Vagina (tissue), 2 donors: ENCODE measurements at regions not wholly inside any gene's neighbourhood (a gene's known extent, or its start where the extent isn't known, plus 50 kb on each side); places are given as distances from the start of the nearest gene placed in this dataset.
"Not testable (repeated sequence)": the region's sequence is repeated elsewhere in the genome, so short reads cannot be mapped to it uniquely, and the experiment has no call there.

Experiments used
- DNase-seq, 2 donors: peaks; one replicate each; pipeline ENCODE4 v3.0.0-alpha.2; 2017; ENCODE audit errors: extremely low spot score in 2 of 2
- H3K27ac ChIP-seq: fragments of 200-600 bp; sonication (generic); one replicate; pipeline ENCODE4 v1.5.1; 2019
- H3K27me3 ChIP-seq: fragments of 200-600 bp; sonication (generic); one replicate; pipeline ENCODE4 v1.5.1; 2019
- H3K36me3 ChIP-seq, 2 donors: fragments of 200-600 bp; sonication (generic); one replicate each; pipeline ENCODE4 v1.5.1; 2017 to 2019
- H3K4me1 ChIP-seq: fragments of 200-600 bp; sonication (generic); one replicate; pipeline ENCODE4 v1.5.1; 2019
- H3K4me3 ChIP-seq, 2 donors: fragments of 200-600 bp; sonication (generic); 1 replicate in 1 of 2; 2 replicates in 1 of 2; pipeline ENCODE4 v1.5.1; 2016 to 2019
- H3K9me3 ChIP-seq: fragments of 200-600 bp; sonication (generic); one replicate; pipeline ENCODE4 v1.5.1; 2019
- intact Hi-C: fragments of 100-400 bp; cut with DNase I; formaldehyde crosslinking; loops from one replicate; pipeline ENCODE4 v1.15.1; 2023

DNA sequence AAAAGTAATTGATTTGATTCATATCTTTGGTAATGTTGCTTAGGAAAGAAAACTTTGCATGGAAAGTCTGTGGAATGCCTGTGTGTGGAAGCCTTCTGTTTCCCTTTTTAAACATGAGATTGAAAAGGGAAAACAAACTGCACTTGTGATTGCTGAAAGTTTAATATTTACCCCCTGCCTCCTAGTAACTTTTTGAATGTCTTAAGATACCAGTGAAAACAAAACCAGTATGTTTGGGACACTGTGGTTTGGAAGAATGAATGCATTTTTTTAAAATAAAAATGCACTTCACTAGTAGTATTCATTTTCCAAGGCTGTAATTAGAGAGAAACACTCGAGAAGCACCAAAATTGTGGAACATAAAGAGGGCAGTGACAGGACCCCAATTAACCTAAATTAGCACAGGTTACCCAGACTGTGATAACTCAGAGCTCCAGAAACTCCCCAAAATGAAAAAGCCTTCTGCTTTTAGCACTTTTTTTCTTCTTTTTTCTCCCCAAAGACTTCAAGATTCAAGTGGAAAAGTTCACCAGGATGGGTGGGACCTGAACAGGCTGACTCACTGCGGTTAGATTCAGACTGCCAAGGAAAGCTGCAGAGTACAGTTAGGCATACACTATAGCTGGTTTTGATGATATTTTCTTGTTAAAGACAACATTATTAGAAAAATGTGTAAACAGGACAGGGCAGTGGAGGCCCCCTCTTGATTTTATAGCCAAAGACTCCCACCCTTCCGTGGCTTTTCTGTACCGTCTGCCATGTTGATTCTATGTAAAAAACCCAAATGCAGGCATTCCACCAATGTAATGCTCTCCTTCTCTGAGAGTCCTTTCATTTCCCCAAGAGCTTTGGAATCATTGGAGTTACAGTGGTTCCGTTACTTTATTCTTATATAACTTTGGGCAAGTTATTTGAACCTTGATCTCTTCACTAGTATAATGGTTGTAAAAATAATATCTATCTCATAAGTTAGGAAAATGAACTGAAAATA lies 88.6 kb upstream of the NBPF26 start:
- H3K36me3 ChIP-seq, H3K27me3 ChIP-seq, H3K4me1 ChIP-seq, intact Hi-C loops, DNase-seq, H3K4me3 ChIP-seq, H3K27ac ChIP-seq, H3K9me3 ChIP-seq: not testable (repeated sequence)

DNA sequence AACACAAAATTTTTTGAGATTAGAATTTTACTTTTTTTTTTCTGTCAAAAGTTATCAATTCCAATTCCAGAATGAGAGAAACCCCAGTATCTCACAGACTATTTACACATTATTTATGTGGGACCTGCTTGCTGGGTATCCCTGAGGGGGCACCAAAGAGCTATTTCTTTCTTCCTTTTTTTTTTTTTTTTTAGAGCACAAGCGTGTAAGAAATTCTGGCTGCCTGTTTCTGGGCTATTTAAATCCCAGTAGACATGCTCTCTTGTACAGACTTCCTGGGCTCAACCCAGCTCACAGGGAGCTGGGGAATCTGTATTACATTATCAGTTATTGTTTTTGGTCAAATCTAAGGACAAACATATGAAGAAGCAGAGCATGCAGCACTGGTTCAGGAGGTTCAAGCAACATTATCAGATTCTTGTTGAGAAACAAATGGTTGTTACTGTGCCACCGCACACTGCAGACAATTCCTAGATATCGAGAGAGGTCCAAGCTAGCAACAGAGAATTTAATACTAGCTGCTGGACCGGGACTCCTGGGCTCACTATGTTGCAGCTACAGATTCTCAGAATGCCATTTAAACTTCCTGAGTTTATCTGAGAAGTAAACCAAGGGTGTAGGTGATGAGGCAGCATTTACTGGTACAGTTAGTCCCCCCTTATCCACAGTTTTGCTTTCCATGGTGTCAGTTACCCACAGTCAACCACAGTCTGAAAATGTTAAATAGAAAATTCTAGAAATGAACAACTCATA lies 83.3 kb upstream of the NBPF26 start:
- H3K27ac ChIP-seq, DNase-seq, H3K36me3 ChIP-seq, H3K27me3 ChIP-seq, intact Hi-C loops, H3K4me1 ChIP-seq, H3K4me3 ChIP-seq, H3K9me3 ChIP-seq: not testable (repeated sequence)

DNA sequence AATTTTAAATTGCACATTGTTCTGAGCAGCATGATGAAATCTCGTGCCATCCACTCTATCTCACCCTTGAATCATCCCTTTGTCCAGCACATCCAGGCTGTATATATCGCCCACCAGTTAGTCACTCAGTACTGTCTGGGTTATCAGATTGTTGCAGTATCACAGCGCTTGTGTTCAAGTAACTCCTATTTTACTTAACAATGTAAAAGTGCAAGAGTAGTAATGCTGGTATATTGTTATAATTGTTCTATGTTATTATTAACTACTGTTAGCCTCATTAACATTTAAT lies 82.8 kb upstream of the NBPF26 start:
- H3K4me3 ChIP-seq, H3K27me3 ChIP-seq, H3K27ac ChIP-seq, H3K9me3 ChIP-seq, H3K36me3 ChIP-seq, intact Hi-C loops, H3K4me1 ChIP-seq, DNase-seq: not testable (repeated sequence)

- H3K27ac ChIP-seq, result not testable (repeated sequence)
Measured at GRCh38 chr1:120647182-120647581, 76.6 kb upstream of the NBPF26 start.

GRCh38 chr1:120648915-120649623 lies 74.7 kb upstream of the NBPF26 start:
- H3K27ac ChIP-seq, H3K27me3 ChIP-seq, H3K9me3 ChIP-seq, intact Hi-C loops, H3K4me3 ChIP-seq, H3K4me1 ChIP-seq, H3K36me3 ChIP-seq, DNase-seq: not testable (repeated sequence)

More at GRCh38 chr1:120647182-120647581, 76.6 kb upstream of the NBPF26 start:
- DNase-seq, H3K4me1 ChIP-seq, H3K36me3 ChIP-seq, H3K27me3 ChIP-seq, intact Hi-C loops, H3K9me3 ChIP-seq, H3K4me3 ChIP-seq: not testable (repeated sequence)

GRCh38 chr1:120649730-120650129 lies 74.0 kb upstream of the NBPF26 start:
- H3K9me3 ChIP-seq, H3K36me3 ChIP-seq, H3K4me3 ChIP-seq, H3K27ac ChIP-seq, H3K27me3 ChIP-seq, H3K4me1 ChIP-seq, DNase-seq, intact Hi-C loops: not testable (repeated sequence)

- H3K36me3 ChIP-seq, intact Hi-C loops, H3K27ac ChIP-seq, H3K9me3 ChIP-seq, H3K4me1 ChIP-seq, DNase-seq, H3K27me3 ChIP-seq, H3K4me3 ChIP-seq: not testable (repeated sequence)
Measured at GRCh38 chr1:120654114-120654513, 69.6 kb upstream of the NBPF26 start.

DNA sequence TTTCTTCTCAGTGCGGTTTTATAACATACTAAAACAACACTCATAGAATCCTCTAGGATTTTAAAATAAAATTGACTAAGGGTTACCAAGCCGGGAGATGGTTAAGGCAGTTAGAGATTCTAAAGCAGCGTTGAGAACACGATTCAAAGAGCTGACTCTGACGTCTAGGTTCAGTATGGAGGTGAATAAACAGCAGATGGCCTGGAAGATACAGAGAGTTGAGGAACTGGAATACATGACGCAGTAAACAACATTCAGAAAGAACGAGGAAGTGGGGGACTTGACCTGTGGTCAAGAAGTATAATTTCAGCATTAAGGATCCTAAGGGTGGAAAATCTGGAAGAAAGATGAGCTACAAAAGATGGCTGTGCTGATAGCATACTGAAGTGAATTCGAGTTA lies 68.4 kb upstream of the NBPF26 start:
- H3K27ac ChIP-seq, intact Hi-C loops, H3K36me3 ChIP-seq, H3K4me1 ChIP-seq, H3K4me3 ChIP-seq, DNase-seq, H3K27me3 ChIP-seq, H3K9me3 ChIP-seq: not testable (repeated sequence)

- intact Hi-C loops, DNase-seq: not testable (repeated sequence)
Measured at GRCh38 chr1:120656116-120656515, 67.6 kb upstream of the NBPF26 start.

DNA sequence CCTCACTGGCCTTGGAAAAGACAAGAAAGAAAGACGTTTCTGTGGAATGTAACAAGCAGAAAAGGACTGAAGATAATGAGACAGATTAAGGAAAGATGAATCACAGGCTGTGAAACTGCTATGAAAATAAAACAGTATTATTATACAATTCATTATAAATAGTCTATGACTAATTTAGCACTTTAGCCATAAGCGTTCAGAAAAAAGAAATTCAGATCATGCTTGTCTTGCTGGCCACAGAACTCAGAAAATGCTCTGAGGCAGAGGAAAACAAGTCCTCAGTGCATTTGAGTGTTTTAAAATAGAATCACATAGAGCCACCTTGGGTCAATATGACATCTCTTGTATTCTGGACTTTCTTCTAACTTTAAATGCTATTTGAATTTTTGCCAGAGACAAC lies 65.9 kb upstream of the NBPF26 start:
- H3K4me1 ChIP-seq, H3K9me3 ChIP-seq, H3K27me3 ChIP-seq, H3K4me3 ChIP-seq, H3K36me3 ChIP-seq, H3K27ac ChIP-seq, intact Hi-C loops, DNase-seq: not testable (repeated sequence)

More at GRCh38 chr1:120656116-120656515, 67.6 kb upstream of the NBPF26 start:
- not testable (repeated sequence) for H3K36me3 ChIP-seq, H3K9me3 ChIP-seq, H3K4me1 ChIP-seq, H3K27me3 ChIP-seq, H3K4me3 ChIP-seq, H3K27ac ChIP-seq

GRCh38 chr1:120658622-120659021 lies 65.1 kb upstream of the NBPF26 start:
- intact Hi-C loops, H3K4me1 ChIP-seq, H3K27me3 ChIP-seq, H3K9me3 ChIP-seq, H3K36me3 ChIP-seq, H3K27ac ChIP-seq, H3K4me3 ChIP-seq, DNase-seq: not testable (repeated sequence)

- DNase-seq, H3K9me3 ChIP-seq, H3K27ac ChIP-seq, H3K36me3 ChIP-seq, H3K27me3 ChIP-seq, H3K4me1 ChIP-seq, H3K4me3 ChIP-seq, intact Hi-C loops: not testable (repeated sequence)
Measured at GRCh38 chr1:120659133-120659532, 64.6 kb upstream of the NBPF26 start.
